ENCODE measurements at regions not wholly inside any gene's neighbourhood (a gene's known extent, or its start where the extent isn't known, plus 50 kb on each side); places are given as distances from the start of the nearest gene placed in this dataset.
A peak's percentile ranks its signal among the peaks of the same experiment; 100 is the strongest.

DNA sequence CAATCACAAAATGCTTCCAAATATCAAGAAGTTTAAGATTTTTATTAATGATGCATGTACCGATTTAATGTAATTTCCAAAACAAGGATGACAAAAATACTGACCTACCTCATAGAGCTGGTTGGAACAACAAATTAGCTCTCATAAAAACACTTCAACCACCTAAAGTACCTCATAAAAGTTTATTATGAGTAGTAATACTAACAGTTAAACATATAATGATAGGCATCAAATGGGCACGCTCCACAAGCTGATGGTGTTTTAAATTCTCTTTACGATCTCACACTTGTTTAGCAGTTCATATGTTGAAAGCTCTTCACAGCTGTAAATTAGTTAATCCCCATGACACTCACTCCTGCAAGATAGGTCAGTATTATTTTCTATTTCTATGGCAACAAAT, 150.0 kb upstream of the KIF2A start:
- ChIA-PET POLR2A (ENCODE audit: low non-redundant PET) (no interaction called here), CTCF (no interaction called here)
- TF ChIP-seq, protein P1, sequence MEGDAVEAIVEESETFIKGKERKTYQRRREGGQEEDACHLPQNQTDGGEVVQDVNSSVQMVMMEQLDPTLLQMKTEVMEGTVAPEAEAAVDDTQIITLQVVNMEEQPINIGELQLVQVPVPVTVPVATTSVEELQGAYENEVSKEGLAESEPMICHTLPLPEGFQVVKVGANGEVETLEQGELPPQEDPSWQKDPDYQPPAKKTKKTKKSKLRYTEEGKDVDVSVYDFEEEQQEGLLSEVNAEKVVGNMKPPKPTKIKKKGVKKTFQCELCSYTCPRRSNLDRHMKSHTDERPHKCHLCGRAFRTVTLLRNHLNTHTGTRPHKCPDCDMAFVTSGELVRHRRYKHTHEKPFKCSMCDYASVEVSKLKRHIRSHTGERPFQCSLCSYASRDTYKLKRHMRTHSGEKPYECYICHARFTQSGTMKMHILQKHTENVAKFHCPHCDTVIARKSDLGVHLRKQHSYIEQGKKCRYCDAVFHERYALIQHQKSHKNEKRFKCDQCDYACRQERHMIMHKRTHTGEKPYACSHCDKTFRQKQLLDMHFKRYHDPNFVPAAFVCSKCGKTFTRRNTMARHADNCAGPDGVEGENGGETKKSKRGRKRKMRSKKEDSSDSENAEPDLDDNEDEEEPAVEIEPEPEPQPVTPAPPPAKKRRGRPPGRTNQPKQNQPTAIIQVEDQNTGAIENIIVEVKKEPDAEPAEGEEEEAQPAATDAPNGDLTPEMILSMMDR (conservative IDR thresholded peaks at IDR 0.05; ENCODE audit: low read depth), result no peak
- H3K27ac ChIP-seq, result no peak overlapping the region
- no peak for DNase-seq (ENCODE audit: low spot score)

DNA sequence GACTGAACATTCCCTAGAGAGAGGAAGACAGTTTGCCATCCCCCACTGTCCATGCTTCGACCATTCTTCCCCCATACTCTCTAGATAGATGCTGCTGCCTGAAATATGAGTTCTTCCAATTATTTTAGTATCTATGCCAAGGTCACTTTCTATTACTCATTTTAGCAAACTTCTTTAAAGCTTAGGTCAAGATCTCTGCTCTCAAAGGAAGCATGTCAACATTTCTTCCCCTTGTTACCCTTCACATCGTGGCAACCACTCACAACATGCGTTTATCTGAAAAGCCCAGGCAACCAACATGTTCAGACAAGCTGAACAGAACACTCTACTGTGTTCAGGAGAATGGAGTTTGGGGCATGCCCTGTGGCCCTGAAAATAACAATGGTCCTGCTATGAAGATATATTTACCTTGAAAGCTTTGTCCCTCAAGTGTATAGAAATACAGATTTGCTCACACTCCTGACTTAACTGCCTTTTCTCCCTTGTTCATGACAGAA, 138.4 kb upstream of the KIF2A start:
- CTCF ChIA-PET, result interaction anchor here (0.6 kb wide), 1 partner anchor 18 kb away, joined by 4 read pairs; no protein-coding TSS in a partner anchor
- POLR2A ChIA-PET (ENCODE audit: low non-redundant PET), result no interaction called here
- H3K27ac ChIP-seq, result no peak overlapping the region
- TF ChIP-seq, protein P1 (conservative IDR thresholded peaks at IDR 0.05; ENCODE audit: low read depth), result no peak
- peak; percentile 27 for DNase-seq (ENCODE audit: low spot score)

DNA sequence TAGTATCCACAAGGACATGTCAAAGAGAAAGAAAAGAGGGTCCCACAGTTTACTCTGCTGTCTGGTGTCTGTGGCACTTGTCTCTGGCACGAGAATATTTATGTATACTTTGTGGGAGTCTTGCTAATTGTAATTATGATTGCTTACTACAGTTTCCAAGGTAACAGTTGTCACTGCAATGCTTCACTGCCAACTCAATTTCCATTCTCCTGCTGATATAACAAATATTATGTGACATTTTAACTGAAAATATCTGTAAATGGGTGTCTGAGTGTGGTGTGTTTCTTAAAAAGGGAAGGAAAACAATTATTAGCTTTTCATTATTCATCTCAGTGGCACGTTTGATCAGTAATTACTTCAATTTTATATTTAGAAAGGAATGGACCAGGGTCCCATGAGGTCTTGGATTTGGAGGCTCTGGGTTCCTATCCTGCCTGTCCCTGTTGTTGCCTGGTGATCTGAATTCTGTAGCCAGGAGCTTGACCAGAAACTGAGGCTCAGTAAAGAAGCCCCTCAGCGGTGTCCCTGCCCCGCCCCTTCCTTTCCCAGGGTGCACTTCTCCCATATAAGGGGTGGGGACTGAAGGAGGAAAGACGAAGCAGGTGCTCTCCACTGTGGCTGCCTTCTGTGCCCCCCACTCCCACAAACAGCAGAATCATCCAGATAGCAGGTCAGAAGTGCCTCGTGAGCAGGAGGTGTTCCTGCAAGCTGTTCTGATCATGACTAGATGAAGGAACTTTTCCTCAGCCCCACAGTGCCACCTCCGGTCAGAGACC, 137.3 kb upstream of the KIF2A start:
- H3K27ac ChIP-seq, result no peak overlapping the region
- ChIA-PET CTCF (interaction anchor here (0.6 to 1.0 kb wide), 3 partner anchors 9 to 351 kb away, joined by 3 to 7 read pairs (median 5); no protein-coding TSS in a partner anchor), POLR2A (ENCODE audit: low non-redundant PET) (no interaction called here)
- no peak for DNase-seq (ENCODE audit: low spot score)
- TF ChIP-seq, protein P1 (conservative IDR thresholded peaks at IDR 0.05; ENCODE audit: low read depth), result no peak

DNA sequence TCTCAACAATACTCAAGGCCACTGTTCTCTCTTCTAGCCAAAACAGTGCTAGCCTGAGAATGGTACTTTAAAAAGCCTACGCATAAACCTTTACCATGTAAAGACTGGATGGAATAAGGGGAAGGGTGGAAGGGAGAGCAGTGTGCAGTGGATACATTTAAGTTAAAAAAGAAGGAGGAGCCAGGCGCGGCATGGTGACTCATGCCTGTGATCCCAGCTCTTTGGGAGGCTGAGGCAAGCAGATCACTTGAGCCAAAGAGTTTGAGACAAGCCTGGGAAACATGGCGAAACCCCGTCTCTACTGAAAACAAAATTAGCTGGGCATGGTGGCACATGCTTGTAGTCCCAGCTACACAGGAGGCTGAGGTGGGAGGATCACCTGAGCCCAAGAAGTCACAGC, 127.7 kb upstream of the KIF2A start:
- ChIA-PET CTCF (interaction anchor here (0.6 to 0.9 kb wide), 2 partner anchors 9 to 237 kb away, joined by 3 to 5 read pairs; no protein-coding TSS in a partner anchor), POLR2A (ENCODE audit: low non-redundant PET) (no interaction called here)
- DNase-seq (ENCODE audit: low spot score), result no peak
- TF ChIP-seq, protein P1 (conservative IDR thresholded peaks at IDR 0.05; ENCODE audit: low read depth), result no peak
- no peak overlapping the region for H3K27ac ChIP-seq

DNA sequence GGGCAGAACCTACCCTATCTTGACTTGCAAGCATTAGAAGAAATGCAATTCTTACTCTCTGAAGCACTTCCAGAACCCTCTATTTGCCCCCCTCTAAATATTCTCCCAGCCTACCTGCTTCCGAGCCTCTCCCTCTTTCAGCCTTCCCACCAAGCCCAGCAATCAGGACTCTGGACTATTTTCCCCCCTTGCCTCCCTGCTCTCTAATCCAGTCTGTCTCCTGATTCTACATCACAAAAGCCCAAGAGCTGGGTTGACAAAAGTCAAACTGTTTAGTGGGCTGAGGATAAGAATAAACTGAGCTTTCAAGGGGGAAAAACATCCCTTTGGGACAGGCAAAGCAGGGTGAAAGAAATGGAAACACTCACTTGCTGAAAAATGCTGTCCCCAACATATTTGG, 123.2 kb upstream of the KIF2A start:
- ChIA-PET CTCF (no interaction called here), POLR2A (ENCODE audit: low non-redundant PET) (no interaction called here)
- no peak for DNase-seq (ENCODE audit: low spot score)
- no peak overlapping the region for H3K27ac ChIP-seq
- TF ChIP-seq, protein P1 (conservative IDR thresholded peaks at IDR 0.05; ENCODE audit: low read depth), result no peak

DNA sequence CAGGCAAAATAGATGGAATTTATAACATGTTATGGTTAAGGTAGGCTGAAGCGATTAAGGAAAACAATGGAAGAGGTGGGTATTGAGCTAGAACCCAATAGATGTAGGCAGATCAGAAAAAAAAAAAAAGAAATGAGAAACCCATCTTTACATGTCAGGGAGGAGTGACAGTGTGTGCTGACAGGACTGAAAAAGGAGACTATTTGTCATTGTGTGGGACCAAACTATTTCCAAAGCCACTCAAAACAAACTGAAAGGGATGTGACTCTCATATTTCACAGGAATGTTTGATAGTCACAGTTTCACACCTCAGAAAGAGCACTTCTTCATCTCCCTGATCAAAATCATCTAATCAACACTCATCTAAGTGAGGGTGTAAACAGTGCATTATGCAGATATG, 122.3 kb upstream of the KIF2A start:
- H3K27ac ChIP-seq, result no peak overlapping the region
- ChIA-PET CTCF (no interaction called here), POLR2A (ENCODE audit: low non-redundant PET) (no interaction called here)
- no peak for DNase-seq (ENCODE audit: low spot score)
- TF ChIP-seq, protein P1 (conservative IDR thresholded peaks at IDR 0.05; ENCODE audit: low read depth), result no peak
